ENCODE measurements at regions not wholly inside any gene's neighbourhood (a gene's known extent, or its start where the extent isn't known, plus 50 kb on each side); places are given as distances from the start of the nearest gene placed in this dataset.

GRCh38 chr14:56902385-56902784, 92.1 kb upstream of the OTX2 start:
- H3K27me3 ChIP-seq (ENCODE audit: insufficient read depth, low read length), result peaks cover 5% of the 10 kb centered on the region; the same call in 1 of the 2 replicates
- no peak for TF ChIP-seq CTCF (conservative IDR thresholded peaks at IDR 0.05)
- H3K18ac ChIP-seq (ENCODE audit: insufficient read length, low read depth, low read length), result no peak overlapping the region
- H2BK5ac ChIP-seq (ENCODE audit: insufficient read length, low read length), result no peak overlapping the region
- peak overlapping the region; percentile 45 for H3T11ph ChIP-seq (ENCODE audit: low read length)
- no peak overlapping the region for H2BK12ac ChIP-seq (ENCODE audit: insufficient read length, low read depth, low read length)
- no peak for DNase-seq
- no peaks in the 10 kb centered on the region for H3K79me1 ChIP-seq (ENCODE audit: insufficient read depth, low read depth, low read length, poor library complexity, severe bottlenecking)
- Mint-ChIP-seq H3K4me1 (peaks cover 84 to 85% of the 10 kb centered on the region in 2 experiments), H3K27ac (peak overlapping the region; percentile 83 to 99 (median 96)), H3K4me3 (peak overlapping the region in 1 of 2 experiments; percentile 6; a peak in 3 of 5 replicates), H3K27me3 (ENCODE audit: low read depth) (peaks cover 4% of the 10 kb centered on the region), H3K9me3 (peaks cover 0 to 6% of the 10 kb centered on the region in 2 experiments; a peak in 3 of 5 replicates), H3K36me3 (ENCODE audit: insufficient read depth in 1 of 3, low read depth in 3 of 3) (peaks cover 0 to 6% (median 0%) of the 10 kb centered on the region in 3 experiments; a peak in 2 of 7 replicates)
- no peak overlapping the region for H2AK5ac ChIP-seq (ENCODE audit: insufficient read length, low read length)
- no peak overlapping the region for H4K8ac ChIP-seq (replicated peaks; ENCODE audit: insufficient read length, low read depth, low read length)
- no peak overlapping the region for H2AFZ ChIP-seq (ENCODE audit: low read length)
- no peak overlapping the region for H4K5ac ChIP-seq (ENCODE audit: insufficient read length, low read depth, low read length)
- no peak overlapping the region for H2BK120ac ChIP-seq (ENCODE audit: low read depth, low read length, poor library complexity, severe bottlenecking)
- no peaks in the 10 kb centered on the region for H3K9me3 ChIP-seq (ENCODE audit: control insufficient read depth, low read depth, low read length)
- H2BK15ac ChIP-seq (ENCODE audit: low read depth, low read length), result no peak overlapping the region
- no peaks in the 10 kb centered on the region for H3K23me2 ChIP-seq (ENCODE audit: insufficient read length, low read depth, low read length, poor library complexity, severe bottlenecking)
- no CpG with 5 or more reads among the region's 6 CpGs for WGBS (ENCODE audit: extremely low coverage, insufficient read length, low lambda C conversion rate)
- H4K91ac ChIP-seq (ENCODE audit: insufficient read length, low read depth, low read length), result no peak overlapping the region
- no peaks in the 10 kb centered on the region for H3K79me2 ChIP-seq (ENCODE audit: insufficient read depth, low read length)
- no peak overlapping the region for H2BK20ac ChIP-seq (ENCODE audit: low read depth, low read length, poor library complexity, severe bottlenecking)
- no peak overlapping the region for H3K9ac ChIP-seq (ENCODE audit: extremely low read depth, insufficient read length, low read length)
- H3K27ac ChIP-seq (ENCODE audit: insufficient read length, low read depth, low read length), result peak overlapping the region; percentile 87
- H3K56ac ChIP-seq (ENCODE audit: insufficient read length, low read depth, low read length), result no peak overlapping the region
- peak overlapping the region; percentile 48 for H3K4me2 ChIP-seq (ENCODE audit: insufficient read depth, insufficient read length, low read length)
- no peak overlapping the region; the same call in 1 of the 2 replicates for H3K14ac ChIP-seq (ENCODE audit: insufficient read depth, low read length)
- no peak overlapping the region for H3K4ac ChIP-seq (ENCODE audit: low read depth, low read length)
- peaks cover 22% of the 10 kb centered on the region for H3K4me1 ChIP-seq (ENCODE audit: insufficient read depth, low read length)
- no peak overlapping the region for H3K23ac ChIP-seq (ENCODE audit: insufficient read length, low read depth, low read length)
- no peaks in the 10 kb centered on the region for H4K20me1 ChIP-seq (ENCODE audit: control insufficient read depth, insufficient read depth, insufficient read length)

Measured in H9 (cell line).